NCI-H146 (cell line): ENCODE measurements at regions not wholly inside any gene's neighbourhood (a gene's known extent, or its start where the extent isn't known, plus 50 kb on each side); places are given as distances from the start of the nearest gene placed in this dataset.
"Not testable (repeated sequence)": the region's sequence is repeated elsewhere in the genome, so short reads cannot be mapped to it uniquely, and the experiment has no call there.

Source experiments
- DNase-seq: peaks from one replicate; lab custom pipeline; 2025; lab: John Stamatoyannopoulos, UW

GRCh38 chr13:37225414-37226070, 120.1 kb upstream of the CSNK1A1L start:
- no peak for DNase-seq

GRCh38 chr13:37216331-37216730, 110.9 kb upstream of the CSNK1A1L start:
- DNase-seq, result no peak

- no peak for DNase-seq
These were observed 107.4 kb upstream of the CSNK1A1L start for GRCh38 chr13:37212826-37213225.

- DNase-seq, result peak; percentile 57
These were observed 106.0 kb upstream of the CSNK1A1L start for GRCh38 chr13:37211487-37211886.

- no peak for DNase-seq
These were observed 104.4 kb upstream of the CSNK1A1L start for GRCh38 chr13:37209621-37210580.

GRCh38 chr13:37207691-37208451, 102.4 kb upstream of the CSNK1A1L start:
- no peak for DNase-seq

GRCh38 chr13:37202264-37202663, 96.8 kb upstream of the CSNK1A1L start:
- no peak for DNase-seq

- no peak for DNase-seq
These were observed 95.6 kb upstream of the CSNK1A1L start for GRCh38 chr13:37201081-37201480.

- DNase-seq, result no peak
These were observed 93.2 kb upstream of the CSNK1A1L start for GRCh38 chr13:37198629-37199028.

GRCh38 chr13:37195621-37196020, 90.2 kb upstream of the CSNK1A1L start:
- no peak for DNase-seq

- no peak for DNase-seq
These were observed 89.0 kb upstream of the CSNK1A1L start for GRCh38 chr13:37194428-37194861.

- no peak for DNase-seq
These were observed 87.5 kb upstream of the CSNK1A1L start for GRCh38 chr13:37192956-37193355.

- no peak for DNase-seq
These were observed 82.2 kb upstream of the CSNK1A1L start for GRCh38 chr13:37187621-37188020.

- DNase-seq, result no peak
These were observed 81.6 kb upstream of the CSNK1A1L start for GRCh38 chr13:37187105-37187504.

- DNase-seq, result no peak
These were observed 76.2 kb upstream of the CSNK1A1L start for GRCh38 chr13:37181620-37182019.

GRCh38 chr13:37179645-37180044, 74.2 kb upstream of the CSNK1A1L start:
- DNase-seq, result no peak

GRCh38 chr13:37177125-37177524, 71.7 kb upstream of the CSNK1A1L start:
- no peak for DNase-seq

GRCh38 chr13:37175996-37176395, 70.5 kb upstream of the CSNK1A1L start:
- DNase-seq, result no peak

- no peak for DNase-seq
These were observed 67.8 kb upstream of the CSNK1A1L start for GRCh38 chr13:37173214-37173613.

GRCh38 chr13:37172226-37172625, 66.8 kb upstream of the CSNK1A1L start:
- not testable (repeated sequence) for DNase-seq

- DNase-seq, result no peak
These were observed 63.5 kb upstream of the CSNK1A1L start for GRCh38 chr13:37168926-37169325.

- no peak for DNase-seq
These were observed 62.7 kb upstream of the CSNK1A1L start for GRCh38 chr13:37168151-37168550.
